ENCODE measurements at regions not wholly inside any gene's neighbourhood (a gene's known extent, or its start where the extent isn't known, plus 50 kb on each side); places are given as distances from the start of the nearest gene placed in this dataset.
"Not testable (repeated sequence)": the region's sequence is repeated elsewhere in the genome, so short reads cannot be mapped to it uniquely, and the experiment has no call there.

DNA sequence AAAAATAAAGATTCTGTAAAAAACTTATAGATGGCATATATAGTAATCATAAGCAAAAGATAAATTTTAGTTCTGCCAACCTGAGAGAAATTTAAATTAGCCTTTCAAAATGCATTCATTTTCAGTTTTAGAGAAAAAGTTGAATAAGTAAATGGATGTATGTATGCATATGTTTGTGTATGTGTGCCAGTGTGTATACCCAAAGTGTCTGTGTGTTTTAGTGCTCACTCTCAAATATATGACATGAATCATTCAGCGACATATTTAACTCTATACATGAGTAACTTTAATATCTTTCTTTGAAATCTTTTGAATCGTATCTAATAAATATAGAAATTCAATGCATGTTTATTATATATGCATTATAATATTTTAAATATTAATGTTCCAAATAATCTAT, 274.5 kb downstream of the SRGAP2C start:
- DNase-seq (ENCODE audit: low read depth, low spot score), result no peak
- intact Hi-C loops (cut with micrococcal nuclease; ENCODE audit: unreplicated experiment), result no loop called here
- ChIA-PET CTCF (no interaction called here), POLR2A (no interaction called here)
- Histone ChIP-seq H3K4me3 (ENCODE audit: low read depth in 2 of 2, low read length in 2 of 2) (no peak overlapping the region), H3K4me1 (ENCODE audit: control insufficient read depth, insufficient read depth, low read length) (no peaks in the 10 kb centered on the region), H3K27me3 (ENCODE audit: control insufficient read depth, insufficient read depth, low read length) (peaks cover 3% of the 10 kb centered on the region), H3K9me3 (ENCODE audit: control insufficient read depth, insufficient read depth, low read depth, low read length) (no peaks in the 10 kb centered on the region), H3K36me3 (ENCODE audit: control insufficient read depth, insufficient read depth, low read length) (no peaks in the 10 kb centered on the region), H3K27ac (ENCODE audit: low read length) (no peak overlapping the region)
- TF ChIP-seq REST (IDR thresholded peaks at IDR 0.05; ENCODE audit: insufficient read depth in 1 of 2, low read depth in 2 of 2, low read length in 1 of 2), result no peak
- no peak for TF ChIP-seq CTCF (IDR thresholded peaks at IDR 0.05)
- no peak for TF ChIP-seq SIN3A (IDR thresholded peaks at IDR 0.05; ENCODE audit: borderline replicate concordance, insufficient read depth, low read depth, low read length)
- TF ChIP-seq POLR2AphosphoS5 (IDR thresholded peaks at IDR 0.05; ENCODE audit: low read depth, low read length), result no peak
- TF ChIP-seq TCF7L2 (IDR thresholded peaks at IDR 0.05; ENCODE audit: low read depth, low read length), result no peak
- no TSS peak for BruUV-seq (replicated peaks)
- in situ Hi-C loops (cut with HindIII; ENCODE audit: low pct_unique_long_range_greater_than_20kb, low sequenced_read_pairs), result no loop called here
- ATAC-seq, result no peak

DNA sequence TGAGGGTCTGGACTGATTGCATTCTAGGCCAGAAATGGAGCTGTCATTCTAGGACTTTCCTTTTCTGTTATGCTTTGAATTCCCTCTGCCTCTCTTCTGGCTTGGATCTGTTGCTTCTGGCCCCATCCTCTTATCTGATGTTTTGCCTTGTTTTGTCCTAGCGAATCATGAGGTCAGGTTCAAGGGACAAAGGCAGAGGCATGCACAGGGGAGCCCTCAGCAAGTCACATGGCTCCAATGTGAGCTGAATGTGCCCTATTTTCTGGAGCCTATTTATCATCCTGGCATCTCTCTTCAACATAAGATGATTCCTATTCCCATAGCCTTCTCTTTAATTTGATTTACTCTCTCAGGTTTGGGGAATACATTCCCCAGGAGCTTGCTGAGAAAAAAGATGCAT, 284.6 kb downstream of the SRGAP2C start:
- H3K27ac ChIP-seq (ENCODE audit: low read length); H3K4me3 ChIP-seq (ENCODE audit: low read depth in 2 of 2, low read length in 2 of 2); ATAC-seq; H3K27me3 ChIP-seq (ENCODE audit: control insufficient read depth, insufficient read depth, low read length); H3K36me3 ChIP-seq (ENCODE audit: control insufficient read depth, insufficient read depth, low read length); H3K4me1 ChIP-seq (ENCODE audit: control insufficient read depth, insufficient read depth, low read length); H3K9me3 ChIP-seq (ENCODE audit: control insufficient read depth, insufficient read depth, low read depth, low read length); in situ Hi-C loops (cut with HindIII; ENCODE audit: low pct_unique_long_range_greater_than_20kb, low sequenced_read_pairs); intact Hi-C loops (cut with micrococcal nuclease; ENCODE audit: unreplicated experiment); POLR2A ChIA-PET; DNase-seq (ENCODE audit: low read depth, low spot score); CTCF ChIA-PET; BruUV-seq (replicated peaks): not testable (repeated sequence)

DNA sequence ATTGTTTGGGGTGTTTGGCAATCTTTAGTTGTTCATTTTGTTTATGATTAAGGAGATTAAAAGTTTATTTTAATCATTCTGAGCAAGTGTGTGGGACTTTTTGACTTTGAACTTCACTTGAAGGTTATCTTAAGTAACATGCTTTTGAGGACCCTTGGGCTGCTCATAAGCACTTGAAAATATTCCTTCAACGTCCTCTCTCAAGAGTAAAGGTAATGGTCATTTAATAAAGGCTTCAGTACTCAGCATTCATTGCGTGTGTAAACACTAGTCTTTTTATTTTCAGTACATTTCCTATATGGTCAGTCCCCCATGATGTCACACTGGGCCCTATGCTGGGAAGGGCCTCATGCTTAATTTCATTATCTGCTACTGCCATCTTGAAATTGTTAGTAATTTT, 285.6 kb downstream of the SRGAP2C start:
- POLR2A ChIA-PET; H3K4me3 ChIP-seq (ENCODE audit: low read depth in 2 of 2, low read length in 2 of 2); CTCF ChIA-PET; H3K27me3 ChIP-seq (ENCODE audit: control insufficient read depth, insufficient read depth, low read length); intact Hi-C loops (cut with micrococcal nuclease; ENCODE audit: unreplicated experiment); H3K9me3 ChIP-seq (ENCODE audit: control insufficient read depth, insufficient read depth, low read depth, low read length); BruUV-seq (replicated peaks); H3K27ac ChIP-seq (ENCODE audit: low read length); DNase-seq (ENCODE audit: low read depth, low spot score); in situ Hi-C loops (cut with HindIII; ENCODE audit: low pct_unique_long_range_greater_than_20kb, low sequenced_read_pairs); ATAC-seq; H3K4me1 ChIP-seq (ENCODE audit: control insufficient read depth, insufficient read depth, low read length); H3K36me3 ChIP-seq (ENCODE audit: control insufficient read depth, insufficient read depth, low read length): not testable (repeated sequence)

Data from Panc1 (cell line).